DMS114 treated with DMSO at 0.1 percent for 48 hours (cell line): ENCODE measurements at regions not wholly inside any gene's neighbourhood (a gene's known extent, or its start where the extent isn't known, plus 50 kb on each side); places are given as distances from the start of the nearest gene placed in this dataset.

Experiments used
- DNase-seq: peaks from one replicate; lab custom pipeline; 2025; ENCODE audit not compliant: unreplicated experiment; lab: John Stamatoyannopoulos, UW

GRCh38 chr3:104763007-104763406 lies 603.7 kb upstream of the ALCAM start:
- no peak for DNase-seq

GRCh38 chr3:104764496-104764895 lies 602.2 kb upstream of the ALCAM start:
- DNase-seq, result no peak

- no peak for DNase-seq
Measured at GRCh38 chr3:104768886-104769285, 597.8 kb upstream of the ALCAM start.

- DNase-seq, result no peak
Measured at GRCh38 chr3:104779324-104779723, 587.4 kb upstream of the ALCAM start.

- no peak for DNase-seq
Measured at GRCh38 chr3:104781112-104781511, 585.6 kb upstream of the ALCAM start.

GRCh38 chr3:104785947-104786346 lies 580.8 kb upstream of the ALCAM start:
- no peak for DNase-seq

- no peak for DNase-seq
Measured at GRCh38 chr3:104787306-104787705, 579.4 kb upstream of the ALCAM start.

- DNase-seq, result no peak
Measured at GRCh38 chr3:104788807-104789206, 577.9 kb upstream of the ALCAM start.

- no peak for DNase-seq
Measured at GRCh38 chr3:104791331-104791730, 575.4 kb upstream of the ALCAM start.

- DNase-seq, result no peak
Measured at GRCh38 chr3:104796556-104796955, 570.2 kb upstream of the ALCAM start.

GRCh38 chr3:104805042-104805441 lies 561.7 kb upstream of the ALCAM start:
- DNase-seq, result no peak

GRCh38 chr3:104805508-104805907 lies 561.2 kb upstream of the ALCAM start:
- no peak for DNase-seq

- DNase-seq, result no peak
Measured at GRCh38 chr3:104810896-104811295, 555.8 kb upstream of the ALCAM start.

GRCh38 chr3:104816008-104816407 lies 550.7 kb upstream of the ALCAM start:
- no peak for DNase-seq

GRCh38 chr3:104816716-104817115 lies 550.0 kb upstream of the ALCAM start:
- DNase-seq, result no peak

- no peak for DNase-seq
Measured at GRCh38 chr3:104819333-104819732, 547.4 kb upstream of the ALCAM start.

- DNase-seq, result no peak
Measured at GRCh38 chr3:104820959-104821358, 545.8 kb upstream of the ALCAM start.

GRCh38 chr3:104825116-104825515 lies 541.6 kb upstream of the ALCAM start:
- DNase-seq, result no peak

- no peak for DNase-seq
Measured at GRCh38 chr3:104831071-104831470, 535.6 kb upstream of the ALCAM start.

- DNase-seq, result no peak
Measured at GRCh38 chr3:104832530-104832929, 534.2 kb upstream of the ALCAM start.

- DNase-seq, result no peak
Measured at GRCh38 chr3:104835376-104835775, 531.3 kb upstream of the ALCAM start.

GRCh38 chr3:104846270-104846669 lies 520.4 kb upstream of the ALCAM start:
- no peak for DNase-seq

- DNase-seq, result no peak
Measured at GRCh38 chr3:104849070-104849469, 517.6 kb upstream of the ALCAM start.

- DNase-seq, result no peak
Measured at GRCh38 chr3:104854468-104854867, 512.2 kb upstream of the ALCAM start.
